Activated CD4-positive, alpha-beta T cell treated with anti-CD3 and anti-CD28 coated beads, Interleukin-2, amount 50 U/mL, for 24 hours (primary cell): ENCODE measurements at regions not wholly inside any gene's neighbourhood (a gene's known extent, or its start where the extent isn't known, plus 50 kb on each side); places are given as distances from the start of the nearest gene placed in this dataset.

ENCODE experiments used
- DNase-seq, 2 donors: peaks; one replicate each; pipeline ENCODE4 v3.0.0-alpha.2; 2020; ENCODE audit warnings: low read depth in 1 of 2, low spot score in 1 of 2

DNA sequence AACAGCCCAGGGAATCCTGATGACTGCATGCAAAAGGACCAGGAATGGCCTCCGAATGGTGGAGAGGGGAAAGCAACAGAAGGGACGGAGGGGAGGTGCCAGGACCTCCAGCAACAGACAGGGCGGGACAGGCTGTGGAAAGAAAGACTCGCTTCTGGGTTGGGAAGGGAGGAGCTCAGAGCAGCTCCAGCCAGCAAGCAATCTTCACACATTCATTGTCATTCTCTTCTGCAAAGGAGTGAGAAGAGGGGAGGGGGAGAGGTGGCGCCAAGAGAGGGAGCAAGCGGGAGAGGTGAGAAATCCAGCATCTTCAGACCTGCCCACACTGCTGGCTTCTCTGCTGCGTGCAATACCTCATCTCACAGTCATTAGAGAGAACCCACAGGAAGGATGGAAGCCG lies 509.0 kb downstream of the BUD13 start:
- no peak for DNase-seq

GRCh38 chr11:116263019-116263418 lies 509.8 kb downstream of the BUD13 start:
- no peak for DNase-seq

DNA sequence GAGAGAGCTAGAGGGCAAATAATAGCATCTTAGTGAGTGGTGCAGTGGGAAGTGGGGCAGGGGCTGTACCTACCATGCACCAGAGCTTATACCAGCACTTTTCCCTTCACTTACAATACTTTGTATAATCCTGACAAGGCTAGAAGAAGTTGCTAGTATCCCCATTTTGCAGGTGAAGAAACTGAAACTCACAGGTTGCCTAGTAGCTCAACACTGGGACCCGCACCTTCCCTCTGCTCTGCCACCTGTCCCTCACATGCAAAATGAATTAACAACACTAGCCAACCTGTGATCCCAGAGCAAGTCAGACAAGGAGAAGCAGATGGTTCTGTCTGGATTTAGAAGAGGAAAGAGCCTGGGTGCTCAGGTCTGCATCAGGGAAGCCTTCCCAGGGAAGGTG lies 510.4 kb downstream of the BUD13 start:
- no peak for DNase-seq

DNA sequence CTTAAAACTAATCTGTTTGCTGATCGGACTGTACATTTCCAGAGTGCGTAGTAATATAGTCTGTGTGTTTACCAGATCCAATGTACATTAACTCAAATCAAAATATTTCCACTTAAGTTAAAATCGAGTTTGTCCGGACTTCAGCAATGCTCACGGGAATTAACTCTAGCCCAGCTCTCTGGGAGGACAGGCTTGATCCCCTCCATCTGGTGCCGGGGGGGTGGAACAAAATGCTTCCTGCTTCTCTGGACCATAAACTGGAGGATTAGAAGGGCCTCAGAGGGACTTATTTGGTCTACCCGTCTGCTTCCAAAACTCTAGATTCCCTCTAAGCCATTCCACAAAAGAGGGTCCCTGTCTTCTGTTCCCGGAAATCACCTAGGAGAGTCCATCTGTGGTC lies 511.2 kb downstream of the BUD13 start:
- DNase-seq = no peak

DNA sequence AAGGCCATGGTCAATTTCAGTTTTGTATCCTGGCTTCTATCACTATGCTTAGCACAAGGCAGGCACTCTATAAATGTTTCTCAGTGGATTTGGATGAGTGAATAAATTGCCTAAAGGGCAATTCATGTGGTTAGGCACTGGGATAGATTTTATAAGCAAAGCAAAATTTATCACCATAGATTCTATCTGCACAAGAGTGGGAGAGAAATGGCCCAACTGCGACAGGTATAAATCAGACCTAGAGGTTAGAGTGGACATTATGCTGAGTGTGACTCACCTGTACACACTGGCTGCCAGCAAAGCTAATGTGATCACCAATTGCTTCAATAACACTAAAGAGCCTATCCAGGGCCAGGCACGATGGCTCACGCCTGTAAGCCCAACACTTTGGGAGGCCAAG lies 514.0 kb downstream of the BUD13 start:
- DNase-seq = no peak

- no peak for DNase-seq
These were observed 514.9 kb downstream of the BUD13 start for GRCh38 chr11:116257883-116258282.

- DNase-seq = no peak
These were observed 515.7 kb downstream of the BUD13 start for GRCh38 chr11:116257092-116257491.

- DNase-seq = no peak
These were observed 516.6 kb downstream of the BUD13 start for GRCh38 chr11:116256215-116256614.

DNA sequence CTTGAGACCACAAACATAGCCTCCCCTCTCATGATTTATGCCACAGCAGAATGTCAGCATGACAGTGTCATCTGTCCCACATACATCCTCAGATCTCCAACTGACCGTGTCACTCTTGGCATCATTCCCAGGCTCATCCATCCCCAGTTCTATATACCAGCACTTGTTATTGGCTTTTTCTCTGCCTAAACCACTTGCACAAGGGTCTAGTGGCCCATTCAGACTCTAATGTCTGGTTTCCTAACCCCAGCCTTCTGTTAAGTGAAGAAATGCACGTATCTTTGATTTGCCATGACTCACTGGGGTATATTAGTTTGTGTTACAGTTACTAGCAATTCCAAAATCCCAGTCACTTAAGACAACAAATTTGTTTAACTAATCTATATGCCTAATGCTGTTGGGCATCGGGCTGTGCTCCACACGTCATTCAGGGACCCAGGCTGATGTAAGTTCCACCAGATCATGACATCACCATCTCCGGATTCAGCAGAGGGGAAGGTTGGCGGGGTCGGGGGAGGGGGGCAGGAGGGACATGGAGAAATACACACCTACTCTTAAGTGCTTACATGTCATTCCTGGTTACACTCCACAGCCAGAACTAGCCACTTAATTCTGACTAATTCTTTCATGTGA lies 517.4 kb downstream of the BUD13 start:
- DNase-seq = no peak

- DNase-seq = no peak
These were observed 522.6 kb downstream of the BUD13 start for GRCh38 chr11:116250155-116250554.

DNA sequence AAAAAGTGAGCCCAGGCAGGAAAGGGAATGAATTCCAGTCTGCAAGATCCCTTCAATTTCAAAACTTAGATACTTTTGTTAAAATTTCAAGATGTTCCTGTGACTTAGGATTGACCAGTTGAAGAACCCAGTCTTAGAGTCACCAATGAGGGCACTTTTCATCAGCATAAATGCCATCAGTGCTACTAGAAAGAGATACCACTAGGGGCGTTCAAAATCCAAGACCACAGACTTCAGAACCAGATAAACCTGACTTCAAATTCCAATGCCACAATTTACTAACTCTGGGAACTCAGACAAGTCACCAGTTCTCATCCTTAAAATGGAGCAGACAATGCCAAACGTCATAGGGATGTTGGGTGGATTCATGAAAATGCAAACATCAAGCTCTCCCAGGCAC lies 523.2 kb downstream of the BUD13 start:
- DNase-seq = no peak

GRCh38 chr11:116244889-116245288 lies 527.9 kb downstream of the BUD13 start:
- no peak for DNase-seq

DNA sequence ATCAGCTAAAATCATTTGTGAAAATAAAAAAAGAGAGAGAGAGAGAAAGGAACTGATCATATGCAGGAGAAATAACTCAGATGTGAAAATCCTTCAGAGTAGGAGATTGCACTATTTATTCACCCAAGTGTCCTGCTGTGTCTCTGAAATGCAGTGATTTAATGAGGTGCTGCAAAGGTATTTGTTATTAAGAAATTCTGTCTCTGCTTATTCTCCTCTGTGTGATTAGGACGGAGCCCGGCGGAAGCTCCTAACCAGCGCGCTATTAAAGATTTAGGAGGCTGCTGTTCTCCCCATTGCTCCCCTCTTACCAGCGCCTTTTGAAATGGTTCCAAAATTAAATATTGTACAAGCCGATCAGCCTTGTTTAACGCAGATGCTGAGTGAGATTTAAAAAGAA lies 528.3 kb downstream of the BUD13 start:
- DNase-seq = no peak

DNA sequence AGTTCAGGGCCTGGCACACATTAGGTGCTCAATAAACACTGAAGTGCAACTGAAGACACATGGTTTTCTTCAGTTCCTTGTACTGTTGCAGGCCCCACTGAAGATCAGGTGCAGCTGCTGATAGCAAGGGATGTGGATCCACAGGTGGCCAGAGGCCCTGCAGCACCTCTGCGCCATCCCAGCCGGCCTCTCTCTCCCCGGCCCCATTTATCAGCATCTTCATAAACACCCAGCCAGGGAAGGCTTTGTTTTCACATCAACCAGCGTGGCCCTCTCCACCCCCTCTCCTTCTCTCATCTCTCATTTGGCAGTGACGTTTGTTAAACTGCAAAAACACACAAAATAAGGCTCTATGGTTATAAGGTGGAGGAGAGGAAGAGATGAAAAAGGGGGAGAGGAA lies 528.8 kb downstream of the BUD13 start:
- DNase-seq = no peak

- no peak for DNase-seq
These were observed 530.8 kb downstream of the BUD13 start for GRCh38 chr11:116242006-116242405.

- DNase-seq = no peak
These were observed 532.1 kb downstream of the BUD13 start for GRCh38 chr11:116240710-116241109.

GRCh38 chr11:116239247-116239646 lies 533.5 kb downstream of the BUD13 start:
- no peak for DNase-seq

DNA sequence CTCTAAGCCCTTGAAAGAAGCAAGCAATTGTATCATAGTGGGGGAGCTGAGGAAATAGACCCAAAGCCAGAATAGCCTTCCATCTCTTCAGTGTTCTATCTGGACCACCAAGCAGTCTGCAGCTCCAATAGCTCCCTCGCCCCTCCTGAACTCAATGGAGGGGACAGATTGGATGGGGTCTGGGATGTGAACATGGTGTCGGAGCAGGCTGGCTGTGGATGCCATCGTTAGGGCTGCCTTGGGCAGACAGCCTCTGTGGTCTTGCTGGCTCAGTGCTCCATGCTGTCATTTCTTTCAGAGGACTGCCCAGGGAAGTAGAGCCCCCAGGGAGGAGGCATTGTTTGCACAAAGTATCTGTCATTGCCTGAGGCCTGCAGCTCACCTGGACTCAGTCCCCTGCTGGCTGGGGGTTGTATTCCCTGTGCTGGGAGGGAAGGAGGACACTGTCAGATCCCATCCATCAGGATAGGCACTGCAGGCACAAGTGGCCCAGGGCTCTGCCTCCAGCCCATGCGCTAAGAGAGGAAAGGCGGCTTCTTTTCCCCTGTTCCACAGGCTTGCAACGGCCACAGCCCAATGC lies 537.7 kb downstream of the BUD13 start:
- no peak for DNase-seq

DNA sequence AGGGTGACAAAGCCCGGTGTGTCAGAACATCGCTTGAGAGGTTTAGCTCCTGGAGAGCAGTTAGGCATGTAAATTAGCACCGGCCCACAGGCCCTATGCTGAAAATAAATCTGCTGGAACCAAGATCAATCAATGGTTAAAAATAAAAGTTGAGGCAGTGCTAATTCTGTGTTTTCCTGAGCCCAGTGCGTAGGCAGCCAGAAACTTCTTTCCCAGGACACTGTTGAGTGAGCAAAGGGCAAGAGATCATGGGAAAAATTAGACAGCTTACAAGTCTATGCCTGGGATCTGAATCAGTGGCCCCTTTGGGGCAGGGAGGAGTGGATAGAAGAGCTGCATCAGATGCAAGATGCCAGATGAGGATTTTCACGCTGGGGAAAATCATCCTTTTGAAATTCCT lies 539.2 kb downstream of the BUD13 start:
- no peak for DNase-seq

- no peak for DNase-seq
These were observed 540.4 kb downstream of the BUD13 start for GRCh38 chr11:116232364-116232828.

DNA sequence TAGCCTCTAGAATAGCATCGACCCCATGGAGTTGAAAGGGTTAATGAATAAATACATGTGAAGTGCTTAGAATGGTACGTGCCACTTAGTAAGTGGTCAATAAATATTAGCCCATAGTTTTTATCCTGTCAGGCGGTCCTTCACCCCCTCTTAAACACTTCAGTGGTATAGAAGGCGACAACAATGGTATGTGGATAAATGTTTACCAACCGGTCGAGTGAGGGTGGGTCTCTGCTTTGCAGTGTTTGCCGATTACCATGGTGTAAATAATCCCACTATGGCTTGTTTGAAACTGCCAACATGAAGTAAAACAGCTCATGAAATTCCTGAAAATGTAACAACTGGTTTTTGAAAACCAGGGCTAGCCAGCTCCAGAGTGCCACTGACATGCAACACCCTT lies 541.2 kb downstream of the BUD13 start:
- DNase-seq = no peak

GRCh38 chr11:116230438-116230837 lies 542.3 kb downstream of the BUD13 start:
- no peak for DNase-seq

DNA sequence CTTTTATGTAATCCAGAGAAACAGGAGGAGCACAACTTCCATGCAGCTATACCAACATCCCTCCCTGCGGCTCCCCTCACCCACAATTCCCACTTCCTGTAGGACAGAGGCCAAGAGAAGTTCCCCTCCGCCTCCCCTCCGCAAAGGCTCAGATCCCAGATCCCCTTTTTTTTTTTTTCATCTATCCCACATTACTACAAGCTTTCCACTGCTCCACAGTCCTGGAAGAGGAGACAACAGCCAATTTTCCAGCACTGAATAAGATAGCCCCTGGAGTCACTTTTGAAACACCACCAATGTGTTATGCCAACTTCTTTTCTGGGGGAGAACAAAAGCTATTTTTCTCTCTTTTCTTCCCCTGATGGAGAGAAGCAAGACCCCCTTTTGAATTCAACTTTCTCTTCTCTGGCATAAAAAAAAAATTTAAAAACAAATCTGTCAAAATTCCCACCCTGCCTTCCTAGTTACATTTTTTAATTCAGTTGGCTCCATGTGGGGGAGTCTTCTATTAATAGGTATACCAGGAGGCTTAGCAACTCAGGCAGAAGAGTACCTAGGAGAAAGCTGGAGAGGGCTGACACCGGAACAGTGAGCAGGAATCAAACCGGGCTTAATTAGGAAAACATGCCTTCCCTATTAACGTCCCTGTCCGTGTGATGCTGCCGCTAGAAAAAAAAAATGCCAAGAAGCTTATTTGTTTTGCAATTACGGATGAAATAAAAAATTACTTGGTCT lies 543.4 kb downstream of the BUD13 start:
- no peak for DNase-seq
